ENCODE measurements at regions not wholly inside any gene's neighbourhood (a gene's known extent, or its start where the extent isn't known, plus 50 kb on each side); places are given as distances from the start of the nearest gene placed in this dataset.

DNA sequence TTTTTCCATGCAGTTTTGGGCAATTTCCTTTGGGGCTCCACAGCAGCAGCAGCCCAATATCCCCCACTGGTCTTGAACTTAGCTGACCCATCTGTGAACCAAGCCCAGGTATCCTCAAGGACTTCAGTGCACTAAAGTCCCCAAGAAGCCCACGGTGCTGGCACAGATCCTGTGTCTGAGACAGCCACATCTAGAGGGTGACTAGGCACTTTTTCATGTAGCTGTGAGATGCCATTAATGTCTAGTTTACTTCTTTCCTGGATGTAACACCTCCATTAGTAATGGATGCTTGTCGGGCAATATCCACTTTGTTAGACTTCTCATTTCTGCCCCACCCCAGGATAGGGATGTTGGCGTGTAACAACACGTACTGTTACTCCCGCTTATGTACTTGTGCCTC is 117.9 kb downstream of the GPCPD1 start:
- Histone ChIP-seq H3K36me3 (ENCODE audit: control insufficient read depth, insufficient read depth, low read length) (no peaks in the 10 kb centered on the region), H3K9me3 (ENCODE audit: control insufficient read depth, insufficient read depth, low read length) (no peaks in the 10 kb centered on the region), H3K27ac (ENCODE audit: low read depth, low read length) (no peak overlapping the region), H3K4me1 (ENCODE audit: control insufficient read depth, insufficient read depth, low read length) (no peaks in the 10 kb centered on the region), H3K9ac (ENCODE audit: low read depth, low read length) (no peak overlapping the region), H3K27me3 (ENCODE audit: control insufficient read depth, insufficient read depth, low read length) (no peaks in the 10 kb centered on the region), H3K4me3 (ENCODE audit: low read depth, low read length) (no peak overlapping the region)

DNA sequence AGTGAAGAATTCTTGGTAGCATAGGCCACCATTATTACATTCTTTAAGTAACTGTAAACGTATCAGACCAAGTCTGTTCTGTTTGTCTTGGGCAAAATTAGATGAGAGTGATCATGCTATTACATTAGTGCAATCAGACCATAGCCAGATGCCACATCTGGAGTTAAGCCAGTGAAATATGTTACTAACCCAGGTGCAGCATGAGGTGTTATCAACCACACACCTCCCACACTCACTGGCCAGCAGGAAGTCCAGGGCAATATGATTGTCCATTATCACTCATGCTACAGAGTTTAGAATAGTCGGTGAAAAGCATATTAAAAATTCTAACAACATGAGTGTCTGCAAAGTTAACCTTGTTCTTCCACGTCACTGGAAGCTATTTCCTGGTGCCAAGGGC is 119.4 kb downstream of the GPCPD1 start:
- Histone ChIP-seq H3K27ac (ENCODE audit: low read depth, low read length) (no peak overlapping the region), H3K27me3 (ENCODE audit: control insufficient read depth, insufficient read depth, low read length) (no peaks in the 10 kb centered on the region), H3K4me3 (ENCODE audit: low read depth, low read length) (no peak overlapping the region), H3K36me3 (ENCODE audit: control insufficient read depth, insufficient read depth, low read length) (no peaks in the 10 kb centered on the region), H3K9ac (ENCODE audit: low read depth, low read length) (no peak overlapping the region), H3K4me1 (ENCODE audit: control insufficient read depth, insufficient read depth, low read length) (no peaks in the 10 kb centered on the region), H3K9me3 (ENCODE audit: control insufficient read depth, insufficient read depth, low read length) (no peaks in the 10 kb centered on the region)

DNA sequence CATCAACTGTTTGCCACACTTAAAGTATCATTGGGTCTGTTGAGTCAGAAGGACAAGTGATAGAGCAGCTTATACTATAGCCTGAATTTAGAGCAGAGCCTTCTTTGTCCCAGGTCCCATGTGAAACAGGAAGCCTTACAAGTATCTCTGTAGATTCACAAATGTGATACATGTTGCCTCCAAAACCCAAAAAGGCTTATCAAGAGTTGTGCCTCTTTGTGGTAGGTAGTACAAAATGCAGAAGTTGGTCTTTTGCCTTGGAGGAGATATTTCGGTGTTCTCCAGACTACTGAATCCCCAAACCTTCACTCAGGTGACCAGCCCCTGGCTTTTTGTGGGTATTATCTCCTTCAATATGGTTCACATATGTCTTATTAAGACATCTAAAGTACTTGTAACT is 121.2 kb downstream of the GPCPD1 start:
- Histone ChIP-seq H3K9me3 (ENCODE audit: control insufficient read depth, insufficient read depth, low read length) (no peaks in the 10 kb centered on the region), H3K4me3 (ENCODE audit: low read depth, low read length) (no peak overlapping the region), H3K27me3 (ENCODE audit: control insufficient read depth, insufficient read depth, low read length) (no peaks in the 10 kb centered on the region), H3K4me1 (ENCODE audit: control insufficient read depth, insufficient read depth, low read length) (no peaks in the 10 kb centered on the region), H3K27ac (ENCODE audit: low read depth, low read length) (no peak overlapping the region), H3K36me3 (ENCODE audit: control insufficient read depth, insufficient read depth, low read length) (no peaks in the 10 kb centered on the region), H3K9ac (ENCODE audit: low read depth, low read length) (no peak overlapping the region)

DNA sequence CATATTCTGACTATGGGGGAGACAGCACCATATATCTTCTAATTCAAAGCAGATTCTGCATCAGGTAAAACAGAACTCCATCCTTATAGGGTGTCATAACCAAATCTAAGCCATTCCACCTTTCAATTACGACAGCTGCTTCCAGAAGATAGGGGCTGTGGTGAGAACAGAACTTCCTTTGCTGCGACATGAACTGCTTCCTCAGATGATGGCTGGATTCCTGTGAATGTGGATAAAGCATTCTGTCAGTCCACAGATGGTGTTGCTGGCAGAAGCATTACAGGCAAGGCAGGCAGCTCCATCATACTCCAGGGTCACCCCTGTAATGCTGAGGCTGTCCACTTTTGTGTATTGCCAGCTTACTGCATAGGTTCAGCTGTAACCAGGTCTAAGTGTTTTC is 122.0 kb downstream of the GPCPD1 start:
- Histone ChIP-seq H3K27ac (ENCODE audit: low read depth, low read length) (no peak overlapping the region), H3K4me1 (ENCODE audit: control insufficient read depth, insufficient read depth, low read length) (no peaks in the 10 kb centered on the region), H3K36me3 (ENCODE audit: control insufficient read depth, insufficient read depth, low read length) (no peaks in the 10 kb centered on the region), H3K4me3 (ENCODE audit: low read depth, low read length) (no peak overlapping the region), H3K27me3 (ENCODE audit: control insufficient read depth, insufficient read depth, low read length) (no peaks in the 10 kb centered on the region), H3K9me3 (ENCODE audit: control insufficient read depth, insufficient read depth, low read length) (no peaks in the 10 kb centered on the region), H3K9ac (ENCODE audit: low read depth, low read length) (no peak overlapping the region)

DNA sequence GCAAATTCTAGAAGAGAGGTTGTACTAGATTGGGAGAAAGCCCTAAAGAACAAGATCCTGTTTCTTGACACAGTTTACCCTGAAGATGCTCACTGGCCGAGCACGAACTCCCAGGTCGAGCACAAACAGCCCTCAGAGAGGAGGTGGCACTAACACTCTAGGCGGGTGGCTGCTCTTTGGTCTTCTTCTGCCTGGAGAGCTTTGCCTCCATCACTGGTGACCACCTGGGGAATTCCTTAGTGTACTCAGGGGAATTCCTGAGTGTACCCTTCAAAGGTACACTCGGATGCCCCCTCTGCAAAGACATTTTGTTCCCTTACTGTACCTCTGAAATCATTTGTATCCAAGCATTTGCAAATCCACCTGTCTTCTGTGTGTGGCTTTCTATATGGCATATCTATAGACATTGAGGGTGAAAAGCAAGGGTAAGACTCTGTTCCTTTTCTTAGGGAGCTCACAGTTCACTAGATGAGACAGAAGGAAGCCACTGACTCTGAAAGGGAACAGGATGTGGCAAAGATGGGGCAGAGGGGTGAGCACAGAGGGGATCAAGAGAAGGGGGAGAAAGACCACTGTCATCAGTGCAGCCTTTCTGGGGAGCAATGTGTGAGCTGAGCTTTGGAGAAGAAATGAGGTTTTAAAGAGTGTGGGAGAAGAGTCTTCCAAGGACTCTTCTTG is 124.3 kb downstream of the GPCPD1 start:
- Histone ChIP-seq H3K9ac (ENCODE audit: low read depth, low read length) (no peak overlapping the region), H3K27me3 (ENCODE audit: control insufficient read depth, insufficient read depth, low read length) (no peaks in the 10 kb centered on the region), H3K4me1 (ENCODE audit: control insufficient read depth, insufficient read depth, low read length) (no peaks in the 10 kb centered on the region), H3K4me3 (ENCODE audit: low read depth, low read length) (no peak overlapping the region), H3K27ac (ENCODE audit: low read depth, low read length) (no peak overlapping the region), H3K9me3 (ENCODE audit: control insufficient read depth, insufficient read depth, low read length) (no peaks in the 10 kb centered on the region), H3K36me3 (ENCODE audit: control insufficient read depth, insufficient read depth, low read length) (no peaks in the 10 kb centered on the region)

DNA sequence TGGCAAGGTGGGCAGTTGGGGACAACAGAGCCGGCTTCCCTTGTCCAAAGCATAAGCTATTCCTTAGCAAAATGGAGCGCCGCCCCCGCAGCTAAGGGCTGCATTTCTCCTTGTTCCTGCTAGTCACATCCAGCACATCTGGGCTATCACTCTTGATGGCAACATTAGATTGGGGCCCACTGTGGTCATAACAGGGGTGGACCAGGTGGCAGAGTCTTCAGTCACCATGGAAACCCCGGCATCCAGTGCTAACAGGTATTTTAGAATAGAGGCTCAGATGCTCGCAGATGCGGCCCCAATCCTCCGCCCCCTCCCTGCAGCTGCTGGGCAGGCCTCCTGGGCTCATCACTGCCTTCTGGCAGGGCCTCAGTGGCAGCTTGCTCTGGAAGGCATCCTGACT is 125.9 kb downstream of the GPCPD1 start:
- no peaks in the 10 kb centered on the region for H3K4me1 ChIP-seq (ENCODE audit: control insufficient read depth, insufficient read depth, low read length)
- H3K27ac ChIP-seq (ENCODE audit: low read depth, low read length) = no peak overlapping the region
- no peaks in the 10 kb centered on the region for H3K27me3 ChIP-seq (ENCODE audit: control insufficient read depth, insufficient read depth, low read length)
- H3K9ac ChIP-seq (ENCODE audit: low read depth, low read length) = no peak overlapping the region
- no peaks in the 10 kb centered on the region for H3K9me3 ChIP-seq (ENCODE audit: control insufficient read depth, insufficient read depth, low read length)
- no peaks in the 10 kb centered on the region for H3K36me3 ChIP-seq (ENCODE audit: control insufficient read depth, insufficient read depth, low read length)
- H3K4me3 ChIP-seq (ENCODE audit: low read depth, low read length) = no peak overlapping the region

DNA sequence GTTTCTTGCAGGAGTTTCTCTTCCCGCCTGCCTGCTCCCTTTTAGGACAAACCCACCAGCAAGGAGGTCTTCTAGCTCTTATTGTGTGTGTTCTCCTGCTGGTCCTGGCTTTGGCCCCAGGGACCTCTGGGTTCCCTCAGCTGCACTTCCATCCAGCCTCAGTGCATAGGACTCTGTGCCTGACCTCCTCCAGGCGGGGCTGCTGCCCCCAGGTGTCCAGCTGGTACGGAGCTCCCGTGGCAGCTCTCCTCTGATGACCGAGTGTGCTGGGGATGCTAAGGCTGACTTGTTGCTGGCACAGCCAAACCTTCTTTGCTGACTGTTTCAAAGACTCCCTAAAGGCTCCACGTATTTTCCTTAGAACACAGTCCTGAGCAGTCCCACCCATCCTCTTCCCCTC is 126.5 kb downstream of the GPCPD1 start:
- no peaks in the 10 kb centered on the region for H3K9me3 ChIP-seq (ENCODE audit: control insufficient read depth, insufficient read depth, low read length)
- no peaks in the 10 kb centered on the region for H3K4me1 ChIP-seq (ENCODE audit: control insufficient read depth, insufficient read depth, low read length)
- no peak overlapping the region for H3K4me3 ChIP-seq (ENCODE audit: low read depth, low read length)
- no peak overlapping the region for H3K27ac ChIP-seq (ENCODE audit: low read depth, low read length)
- no peaks in the 10 kb centered on the region for H3K36me3 ChIP-seq (ENCODE audit: control insufficient read depth, insufficient read depth, low read length)
- no peak overlapping the region for H3K9ac ChIP-seq (ENCODE audit: low read depth, low read length)
- no peaks in the 10 kb centered on the region for H3K27me3 ChIP-seq (ENCODE audit: control insufficient read depth, insufficient read depth, low read length)

DNA sequence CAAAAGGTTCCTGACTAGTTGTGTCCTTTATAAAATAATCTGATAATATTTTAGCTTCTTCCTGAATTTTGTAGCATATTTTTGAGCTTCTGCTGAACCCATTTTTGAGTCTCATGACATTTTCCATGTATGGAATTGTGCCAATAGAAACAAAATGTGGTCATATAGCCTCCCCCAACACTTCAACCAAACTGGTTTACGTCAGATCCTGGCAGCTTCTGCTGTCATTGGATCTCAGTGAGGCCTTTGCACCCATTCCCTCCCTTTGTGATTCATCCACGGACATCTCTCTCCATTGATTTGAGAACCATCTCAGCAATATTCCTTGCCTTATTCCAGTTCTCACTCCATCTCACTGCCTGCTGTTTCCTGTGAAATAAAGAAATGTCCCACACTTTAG is 128.0 kb downstream of the GPCPD1 start:
- Histone ChIP-seq H3K9me3 (ENCODE audit: control insufficient read depth, insufficient read depth, low read length) (no peaks in the 10 kb centered on the region), H3K4me3 (ENCODE audit: low read depth, low read length) (no peak overlapping the region), H3K36me3 (ENCODE audit: control insufficient read depth, insufficient read depth, low read length) (no peaks in the 10 kb centered on the region), H3K9ac (ENCODE audit: low read depth, low read length) (no peak overlapping the region), H3K27ac (ENCODE audit: low read depth, low read length) (no peak overlapping the region), H3K27me3 (ENCODE audit: control insufficient read depth, insufficient read depth, low read length) (no peaks in the 10 kb centered on the region), H3K4me1 (ENCODE audit: control insufficient read depth, insufficient read depth, low read length) (no peaks in the 10 kb centered on the region)

DNA sequence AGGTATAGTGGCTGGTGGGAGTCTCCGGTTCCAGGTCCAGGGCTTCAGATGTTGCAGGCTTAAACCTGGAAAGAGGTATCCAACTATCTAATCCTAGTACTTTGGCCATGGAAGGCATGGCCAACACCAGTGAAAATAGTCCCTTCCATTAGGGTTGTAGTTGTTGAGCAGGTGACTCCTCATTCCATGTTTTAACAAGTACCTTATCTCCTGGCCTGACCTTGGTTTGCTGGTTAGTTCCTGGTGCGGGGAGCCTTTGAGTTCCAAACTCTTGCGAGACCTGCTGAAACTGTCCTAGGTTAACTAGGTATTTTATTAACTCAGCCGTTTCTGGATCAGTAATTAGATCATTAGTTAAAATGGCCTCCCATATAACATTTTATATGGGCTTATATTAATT is 128.9 kb downstream of the GPCPD1 start:
- Histone ChIP-seq H3K27me3 (ENCODE audit: control insufficient read depth, insufficient read depth, low read length) (no peaks in the 10 kb centered on the region), H3K9ac (ENCODE audit: low read depth, low read length) (no peak overlapping the region)

DNA sequence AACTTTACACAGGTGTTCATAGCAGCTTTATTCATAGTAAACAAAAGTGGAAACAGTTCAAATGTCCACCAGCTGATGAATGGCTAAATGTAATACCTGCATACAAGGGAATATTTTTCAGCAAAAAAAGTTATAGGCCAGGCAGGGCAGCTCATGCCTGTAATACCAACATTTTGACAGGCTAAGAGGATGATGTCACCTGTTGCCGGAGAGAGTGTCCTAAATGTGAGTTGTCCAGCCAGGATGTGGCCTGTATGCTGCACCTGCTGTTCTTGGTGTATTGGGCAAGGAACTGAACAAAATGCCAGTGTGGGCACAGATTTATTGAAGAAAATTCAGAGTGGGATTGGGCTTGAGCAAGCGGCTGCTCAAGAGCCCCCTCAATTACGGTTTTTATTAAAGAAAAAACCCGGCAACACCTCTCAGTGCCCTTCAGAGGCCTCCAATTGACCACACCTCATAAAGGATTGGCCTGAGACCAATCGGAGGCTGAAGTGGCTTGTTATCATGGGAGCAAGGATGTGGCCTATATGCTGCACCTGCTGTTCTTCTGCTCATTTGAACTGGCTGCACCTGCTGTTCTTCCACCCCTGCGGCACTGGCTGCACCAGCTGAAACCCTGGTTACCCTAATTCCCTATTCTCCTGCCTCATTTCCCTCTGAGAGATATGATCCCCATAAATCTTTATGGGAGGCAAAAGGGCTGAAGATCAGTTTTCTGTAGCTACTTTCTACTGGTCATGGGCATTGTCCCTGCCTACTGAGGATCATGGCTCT is 129.8 kb downstream of the GPCPD1 start:
- no peaks in the 10 kb centered on the region for H3K27me3 ChIP-seq (ENCODE audit: control insufficient read depth, insufficient read depth, low read length)
- no peaks in the 10 kb centered on the region for H3K9me3 ChIP-seq (ENCODE audit: control insufficient read depth, insufficient read depth, low read length)
- no peaks in the 10 kb centered on the region for H3K36me3 ChIP-seq (ENCODE audit: control insufficient read depth, insufficient read depth, low read length)
- no peaks in the 10 kb centered on the region for H3K4me1 ChIP-seq (ENCODE audit: control insufficient read depth, insufficient read depth, low read length)
- H3K9ac ChIP-seq (ENCODE audit: low read depth, low read length) = no peak overlapping the region
- no peak overlapping the region for H3K27ac ChIP-seq (ENCODE audit: low read depth, low read length)
- no peak overlapping the region for H3K4me3 ChIP-seq (ENCODE audit: low read depth, low read length)

More for the DNA sequence above, 128.9 kb downstream of the GPCPD1 start:
- Histone ChIP-seq H3K4me3 (ENCODE audit: low read depth, low read length) (no peak overlapping the region), H3K27ac (ENCODE audit: low read depth, low read length) (no peak overlapping the region), H3K9me3 (ENCODE audit: control insufficient read depth, insufficient read depth, low read length) (no peaks in the 10 kb centered on the region), H3K36me3 (ENCODE audit: control insufficient read depth, insufficient read depth, low read length) (no peaks in the 10 kb centered on the region), H3K4me1 (ENCODE audit: control insufficient read depth, insufficient read depth, low read length) (no peaks in the 10 kb centered on the region)

DNA sequence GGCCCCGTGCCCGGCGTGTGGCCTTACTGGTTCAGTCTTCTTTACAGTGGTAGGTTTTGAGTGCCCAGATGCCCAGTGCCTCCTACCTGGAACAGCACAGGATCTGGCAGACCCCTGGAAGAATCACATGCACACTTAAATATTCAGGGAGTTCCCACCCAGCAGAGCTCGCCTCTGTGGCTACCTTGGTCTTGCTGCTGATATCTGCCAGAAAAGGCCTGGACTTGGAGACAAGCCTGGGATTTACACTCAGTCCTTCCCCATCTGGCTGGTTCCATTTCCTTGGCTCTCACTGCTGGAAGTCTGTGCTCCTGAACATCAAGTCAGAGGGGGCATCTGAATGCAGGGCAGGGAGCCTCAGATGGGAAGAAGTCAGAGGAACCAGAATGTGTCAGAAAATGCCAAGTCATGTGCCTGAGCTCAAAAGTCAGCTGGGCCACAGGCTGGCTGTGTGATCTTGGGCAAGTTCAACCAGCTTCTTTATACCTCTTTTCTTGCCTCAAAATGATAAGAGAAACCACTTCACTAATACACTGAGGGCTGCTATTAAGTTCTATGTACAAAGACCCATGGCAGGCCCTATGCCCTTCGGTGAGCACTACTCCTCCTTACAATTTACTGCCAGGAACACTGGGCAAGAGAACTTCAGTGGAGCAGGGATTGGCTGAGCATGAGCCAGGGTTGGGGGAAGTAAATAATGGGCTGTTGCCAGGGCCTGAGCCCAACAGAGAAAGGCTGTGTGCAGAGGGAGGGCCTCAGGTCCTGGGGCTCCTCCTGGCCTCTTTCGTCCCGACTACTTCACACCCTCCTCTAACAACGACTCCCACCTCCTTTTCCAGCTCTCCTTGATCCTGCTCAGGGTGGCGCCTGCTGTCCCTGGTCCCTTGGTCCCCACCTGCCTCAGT is 135.9 kb downstream of the GPCPD1 start:
- Histone ChIP-seq H3K9ac (ENCODE audit: low read depth, low read length) (no peak overlapping the region), H3K27ac (ENCODE audit: low read depth, low read length) (no peak overlapping the region), H3K4me1 (ENCODE audit: control insufficient read depth, insufficient read depth, low read length) (no peaks in the 10 kb centered on the region), H3K27me3 (ENCODE audit: control insufficient read depth, insufficient read depth, low read length) (no peaks in the 10 kb centered on the region), H3K36me3 (ENCODE audit: control insufficient read depth, insufficient read depth, low read length) (no peaks in the 10 kb centered on the region), H3K4me3 (ENCODE audit: low read depth, low read length) (no peak overlapping the region), H3K9me3 (ENCODE audit: control insufficient read depth, insufficient read depth, low read length) (no peaks in the 10 kb centered on the region)

Data from HUES48 (cell line).